ENCODE measurements at regions not wholly inside any gene's neighbourhood (a gene's known extent, or its start where the extent isn't known, plus 50 kb on each side); places are given as distances from the start of the nearest gene placed in this dataset.

DNA sequence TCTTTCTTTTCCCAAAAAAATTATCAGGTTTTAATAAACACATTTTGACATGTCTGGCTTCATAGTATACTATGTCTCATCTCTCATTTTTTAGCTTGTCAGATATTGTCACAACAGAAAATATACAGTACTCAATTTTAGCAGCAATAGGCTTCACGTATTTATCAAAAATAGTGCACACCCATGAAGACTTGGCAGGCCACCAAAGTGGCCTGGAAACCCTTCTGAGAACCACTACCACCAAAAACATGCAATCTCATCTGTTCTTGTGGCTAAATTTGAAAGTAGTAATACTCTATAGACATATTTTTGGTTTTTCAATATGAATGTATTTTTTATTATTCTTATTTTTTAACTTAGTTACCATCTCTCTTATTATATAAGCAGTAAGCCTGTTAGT lies 1094.5 kb upstream of the LRRN3 start:
- TF ChIP-seq POLR2AphosphoS5 (IDR thresholded peaks at IDR 0.05; ENCODE audit: low read depth) (no peak), SPI1 (IDR thresholded peaks at IDR 0.05; ENCODE audit: borderline replicate concordance, low read depth) (no peak), GABPA (IDR thresholded peaks at IDR 0.05; ENCODE audit: low read depth) (no peak)
- TF ChIP-seq, protein P1, sequence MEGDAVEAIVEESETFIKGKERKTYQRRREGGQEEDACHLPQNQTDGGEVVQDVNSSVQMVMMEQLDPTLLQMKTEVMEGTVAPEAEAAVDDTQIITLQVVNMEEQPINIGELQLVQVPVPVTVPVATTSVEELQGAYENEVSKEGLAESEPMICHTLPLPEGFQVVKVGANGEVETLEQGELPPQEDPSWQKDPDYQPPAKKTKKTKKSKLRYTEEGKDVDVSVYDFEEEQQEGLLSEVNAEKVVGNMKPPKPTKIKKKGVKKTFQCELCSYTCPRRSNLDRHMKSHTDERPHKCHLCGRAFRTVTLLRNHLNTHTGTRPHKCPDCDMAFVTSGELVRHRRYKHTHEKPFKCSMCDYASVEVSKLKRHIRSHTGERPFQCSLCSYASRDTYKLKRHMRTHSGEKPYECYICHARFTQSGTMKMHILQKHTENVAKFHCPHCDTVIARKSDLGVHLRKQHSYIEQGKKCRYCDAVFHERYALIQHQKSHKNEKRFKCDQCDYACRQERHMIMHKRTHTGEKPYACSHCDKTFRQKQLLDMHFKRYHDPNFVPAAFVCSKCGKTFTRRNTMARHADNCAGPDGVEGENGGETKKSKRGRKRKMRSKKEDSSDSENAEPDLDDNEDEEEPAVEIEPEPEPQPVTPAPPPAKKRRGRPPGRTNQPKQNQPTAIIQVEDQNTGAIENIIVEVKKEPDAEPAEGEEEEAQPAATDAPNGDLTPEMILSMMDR (IDR thresholded peaks at IDR 0.05; ENCODE audit: insufficient read depth, low read length): no peak
- TF ChIP-seq, protein P2, sequence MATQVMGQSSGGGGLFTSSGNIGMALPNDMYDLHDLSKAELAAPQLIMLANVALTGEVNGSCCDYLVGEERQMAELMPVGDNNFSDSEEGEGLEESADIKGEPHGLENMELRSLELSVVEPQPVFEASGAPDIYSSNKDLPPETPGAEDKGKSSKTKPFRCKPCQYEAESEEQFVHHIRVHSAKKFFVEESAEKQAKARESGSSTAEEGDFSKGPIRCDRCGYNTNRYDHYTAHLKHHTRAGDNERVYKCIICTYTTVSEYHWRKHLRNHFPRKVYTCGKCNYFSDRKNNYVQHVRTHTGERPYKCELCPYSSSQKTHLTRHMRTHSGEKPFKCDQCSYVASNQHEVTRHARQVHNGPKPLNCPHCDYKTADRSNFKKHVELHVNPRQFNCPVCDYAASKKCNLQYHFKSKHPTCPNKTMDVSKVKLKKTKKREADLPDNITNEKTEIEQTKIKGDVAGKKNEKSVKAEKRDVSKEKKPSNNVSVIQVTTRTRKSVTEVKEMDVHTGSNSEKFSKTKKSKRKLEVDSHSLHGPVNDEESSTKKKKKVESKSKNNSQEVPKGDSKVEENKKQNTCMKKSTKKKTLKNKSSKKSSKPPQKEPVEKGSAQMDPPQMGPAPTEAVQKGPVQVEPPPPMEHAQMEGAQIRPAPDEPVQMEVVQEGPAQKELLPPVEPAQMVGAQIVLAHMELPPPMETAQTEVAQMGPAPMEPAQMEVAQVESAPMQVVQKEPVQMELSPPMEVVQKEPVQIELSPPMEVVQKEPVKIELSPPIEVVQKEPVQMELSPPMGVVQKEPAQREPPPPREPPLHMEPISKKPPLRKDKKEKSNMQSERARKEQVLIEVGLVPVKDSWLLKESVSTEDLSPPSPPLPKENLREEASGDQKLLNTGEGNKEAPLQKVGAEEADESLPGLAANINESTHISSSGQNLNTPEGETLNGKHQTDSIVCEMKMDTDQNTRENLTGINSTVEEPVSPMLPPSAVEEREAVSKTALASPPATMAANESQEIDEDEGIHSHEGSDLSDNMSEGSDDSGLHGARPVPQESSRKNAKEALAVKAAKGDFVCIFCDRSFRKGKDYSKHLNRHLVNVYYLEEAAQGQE (IDR thresholded peaks at IDR 0.05; ENCODE audit: insufficient replicate concordance, low read depth): no peak
- Histone ChIP-seq H3K27ac (replicated peaks) (no peak overlapping the region), H3K27me3 (ENCODE audit: insufficient read depth, poor library complexity, severe bottlenecking) (no peaks in the 10 kb centered on the region), H3K4me3 (replicated peaks; ENCODE audit: insufficient read depth, low read length) (no peak overlapping the region)
- no peak for DNase-seq (ENCODE audit: low read depth in 1 of 2, low spot score in 1 of 2)

DNA sequence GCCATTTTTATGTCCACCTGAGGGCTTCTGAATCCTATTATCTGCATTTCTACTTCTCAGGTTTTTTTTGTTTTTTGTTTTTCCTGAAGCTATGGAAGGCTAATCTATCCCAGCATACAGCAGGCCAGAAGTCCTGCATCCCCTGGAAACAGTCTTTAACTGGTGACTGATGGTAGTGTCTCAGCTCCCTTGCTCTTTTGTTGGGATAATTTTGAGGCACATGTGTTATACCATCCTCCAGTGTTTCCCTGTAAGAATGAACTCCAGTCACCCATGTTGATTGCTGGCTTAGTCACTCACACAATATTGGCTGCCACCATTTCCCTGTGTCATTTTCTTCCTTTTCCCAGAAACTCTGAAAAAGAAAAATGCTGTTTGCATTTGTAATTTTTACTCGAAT lies 1094.0 kb upstream of the LRRN3 start:
- DNase-seq (ENCODE audit: low read depth in 1 of 2, low spot score in 1 of 2): no peak
- no peak overlapping the region for H3K4me3 ChIP-seq (replicated peaks; ENCODE audit: insufficient read depth, low read length)
- H3K27ac ChIP-seq (replicated peaks): no peak overlapping the region
- H3K27me3 ChIP-seq (ENCODE audit: insufficient read depth, poor library complexity, severe bottlenecking): no peaks in the 10 kb centered on the region
- TF ChIP-seq, protein P2 (IDR thresholded peaks at IDR 0.05; ENCODE audit: insufficient replicate concordance, low read depth): no peak
- TF ChIP-seq, protein P1 (IDR thresholded peaks at IDR 0.05; ENCODE audit: insufficient read depth, low read length): no peak
- TF ChIP-seq SPI1 (IDR thresholded peaks at IDR 0.05; ENCODE audit: borderline replicate concordance, low read depth) (no peak), GABPA (IDR thresholded peaks at IDR 0.05; ENCODE audit: low read depth) (no peak), POLR2AphosphoS5 (IDR thresholded peaks at IDR 0.05; ENCODE audit: low read depth) (no peak)

DNA sequence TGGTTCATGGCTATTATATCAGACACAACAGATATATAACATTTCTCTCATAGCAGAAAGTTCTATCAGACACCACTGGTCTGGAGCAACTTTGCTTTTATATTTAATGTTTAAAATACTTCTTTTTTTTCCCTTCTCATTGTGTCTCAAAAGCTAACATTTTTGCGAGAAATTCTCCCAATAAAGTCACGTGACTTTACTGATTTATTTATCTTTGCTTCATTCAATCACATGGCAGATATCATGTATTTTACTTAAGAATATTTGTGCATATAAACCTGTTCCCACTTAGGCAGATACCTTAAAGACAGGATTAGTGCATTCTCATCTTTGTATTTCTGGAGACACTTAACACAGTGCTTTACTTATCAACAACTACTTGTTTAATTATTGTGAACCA lies 1093.1 kb upstream of the LRRN3 start:
- Histone ChIP-seq H3K27me3 (ENCODE audit: insufficient read depth, poor library complexity, severe bottlenecking) (no peaks in the 10 kb centered on the region), H3K27ac (replicated peaks) (no peak overlapping the region), H3K4me3 (replicated peaks; ENCODE audit: insufficient read depth, low read length) (no peak overlapping the region)
- no peak for DNase-seq (ENCODE audit: low read depth in 1 of 2, low spot score in 1 of 2)
- TF ChIP-seq SPI1 (IDR thresholded peaks at IDR 0.05; ENCODE audit: borderline replicate concordance, low read depth): no peak
- TF ChIP-seq, protein P1 (IDR thresholded peaks at IDR 0.05; ENCODE audit: insufficient read depth, low read length): no peak
- no peak for TF ChIP-seq POLR2AphosphoS5 (IDR thresholded peaks at IDR 0.05; ENCODE audit: low read depth)
- TF ChIP-seq, protein P2 (IDR thresholded peaks at IDR 0.05; ENCODE audit: insufficient replicate concordance, low read depth): no peak
- TF ChIP-seq GABPA (IDR thresholded peaks at IDR 0.05; ENCODE audit: low read depth): no peak

Measured in HL-60 (cell line).